H1 (cell line): ENCODE measurements at regions not wholly inside any gene's neighbourhood (a gene's known extent, or its start where the extent isn't known, plus 50 kb on each side); places are given as distances from the start of the nearest gene placed in this dataset.

Source experiments
- CTCF ChIA-PET: fragments of 300-600 bp; sonication (Branson Sonifier 250); formaldehyde crosslinking; loops from one replicate; lab custom pipeline; 2021; ENCODE audit not compliant: partially characterized antibody; lab: Charles Lee
- POLR2A ChIA-PET: fragments of 300-600 bp; sonication (Branson Sonifier 250); formaldehyde crosslinking; loops from one replicate; lab custom pipeline; 2021; ENCODE audit warnings: inconsistent platforms; ENCODE audit not compliant: partially characterized antibody; lab: Charles Lee
- DNase-seq, 2 experiments: peaks; one replicate each; pipeline versions ENCODE4 v3.0.0 to v3.0.0-alpha.2; 2010 to 2022; ENCODE audit warnings: low spot score in 2 of 2, low read depth in 1 of 2, mixed read lengths in 1 of 2
- FAIRE-seq: peaks from 2 replicates; lab custom pipeline; 2011; peaks lifted over from hg19 to GRCh38; lab: Jason Lieb, UNC
- H2AFZ ChIP-seq: 2 replicates; pipeline ENCODE4 v1.8.1; 2012; ENCODE audit warnings: low read length, inconsistent platforms
- H2AK5ac ChIP-seq: 2 replicates; pipeline ENCODE4 v1.6.1; 2013; ENCODE audit warnings: low read depth, low read length
- H2BK120ac ChIP-seq: replicated peaks from 2 replicates; pipeline ENCODE3; 2013; ENCODE audit warnings: low read depth, low read length, inconsistent platforms
- H2BK12ac ChIP-seq: 2 replicates; pipeline ENCODE4 v1.6.1; 2013; ENCODE audit warnings: low read depth, low read length
- H2BK15ac ChIP-seq: 2 replicates; pipeline ENCODE4 v1.6.1; 2013; ENCODE audit warnings: low read length
- H2BK20ac ChIP-seq: 2 replicates; pipeline ENCODE4 v1.6.1; 2013; ENCODE audit warnings: low read length
- H2BK5ac ChIP-seq: 2 replicates; pipeline ENCODE4 v1.6.1; 2013; ENCODE audit warnings: low read depth, low read length
- H3K14ac ChIP-seq: 2 replicates; pipeline ENCODE4 v1.6.1; 2013; ENCODE audit warnings: inconsistent platforms; ENCODE audit not compliant: insufficient read length
- H3K18ac ChIP-seq: 2 replicates; pipeline ENCODE4 v1.6.1; 2013; ENCODE audit warnings: low read length; ENCODE audit errors: extremely low read depth
- H3K23ac ChIP-seq: 2 replicates; pipeline ENCODE4 v1.6.1; 2013; ENCODE audit warnings: inconsistent platforms; ENCODE audit not compliant: insufficient read length
- H3K23me2 ChIP-seq: 2 replicates; pipeline ENCODE4 v1.6.1; 2013; ENCODE audit warnings: low read depth, low read length
- H3K27ac ChIP-seq: 2 replicates; pipeline ENCODE4 v1.6.1; 2011; ENCODE audit warnings: low read depth, low read length, inconsistent platforms
- H3K27me3 ChIP-seq, 4 experiments: replicated peaks in 1 of 4; 1 replicate in 1 of 4; 2 replicates in 3 of 4; pipeline versions ENCODE4 v1.6.1 to v1.8.1; 2011 to 2013; ENCODE audit warnings: low read length in 3 of 4, mild to moderate bottlenecking in 3 of 4, inconsistent platforms in 2 of 4, mixed read lengths in 2 of 4, moderate library complexity in 1 of 4; ENCODE audit not compliant: control insufficient read depth in 3 of 4, insufficient read depth in 3 of 4; ENCODE audit errors: extremely low read depth in 1 of 4
- H3K36me3 ChIP-seq, 4 experiments: 2 replicates each; pipeline versions ENCODE4 v1.6.1 to v1.8.1; 2011 to 2013; ENCODE audit warnings: mild to moderate bottlenecking in 4 of 4, low read length in 3 of 4, moderate library complexity in 2 of 4, control low read depth in 1 of 4, inconsistent platforms in 1 of 4; ENCODE audit not compliant: insufficient read depth in 4 of 4, control insufficient read depth in 2 of 4
- H3K4ac ChIP-seq: replicated peaks from 2 replicates; pipeline ENCODE3; 2013; ENCODE audit warnings: low read length, low read depth, mixed read lengths, inconsistent platforms; ENCODE audit not compliant: insufficient read length
- H3K4me1 ChIP-seq, 4 experiments: replicated peaks in 1 of 4; 1 replicate in 1 of 4; 2 replicates in 3 of 4; pipeline versions ENCODE4 v1.6.1 to v1.8.1; 2011 to 2013; ENCODE audit warnings: low read length in 3 of 4, inconsistent platforms in 2 of 4, mixed read lengths in 1 of 4; ENCODE audit not compliant: insufficient read depth in 4 of 4, control insufficient read depth in 3 of 4
- H3K4me2 ChIP-seq, 2 experiments: 2 replicates each; pipeline versions ENCODE4 v1.6.1 to v1.8.1; 2011 to 2013; ENCODE audit warnings: low read depth in 2 of 2, low read length in 2 of 2, control low read depth in 1 of 2, inconsistent platforms in 1 of 2, mild to moderate bottlenecking in 1 of 2; ENCODE audit not compliant: insufficient read depth in 1 of 2
- H3K4me3 ChIP-seq, 4 experiments: fragments of 200-600, 300-600 bp in 1 of 4; sonication (generic), shearing (Covaris generic), sonication (Bioruptor Twin) in 1 of 4; 2 replicates each; pipeline versions ENCODE4 v1.5.1 to v1.8.1; 2011 to 2016; ENCODE audit warnings: low read length in 4 of 4, low read depth in 3 of 4, control low read depth in 2 of 4, inconsistent platforms in 2 of 4, mild to moderate bottlenecking in 2 of 4, mixed read lengths in 1 of 4, moderate library complexity in 1 of 4; ENCODE audit not compliant: insufficient read depth in 2 of 4; ENCODE audit errors: extremely low read depth in 1 of 4
- H3K56ac ChIP-seq: replicated peaks from 2 replicates; pipeline ENCODE3; 2013; ENCODE audit warnings: low read depth, mild to moderate bottlenecking, mixed read lengths, low read length, inconsistent platforms; ENCODE audit not compliant: insufficient read length
- H3K79me1 ChIP-seq: 2 replicates; pipeline ENCODE4 v1.6.1; 2013; ENCODE audit warnings: low read depth, low read length, control low read depth
- H3K79me2 ChIP-seq, 2 experiments: 2 replicates each; pipeline versions ENCODE4 v1.6.1 to v1.8.1; 2012 to 2013; ENCODE audit warnings: low read length in 2 of 2, mild to moderate bottlenecking in 2 of 2, inconsistent platforms in 1 of 2; ENCODE audit not compliant: insufficient read depth in 2 of 2, control insufficient read depth in 1 of 2
- H3K9ac ChIP-seq, 4 experiments: replicated peaks in 1 of 4; 1 replicate in 1 of 4; 2 replicates in 3 of 4; pipeline versions ENCODE4 v1.6.1 to v1.8.1; 2011 to 2013; ENCODE audit warnings: low read depth in 3 of 4, low read length in 3 of 4, control low read depth in 2 of 4, mild to moderate bottlenecking in 2 of 4, moderate library complexity in 2 of 4, inconsistent platforms in 1 of 4; ENCODE audit errors: extremely low read depth in 1 of 4
- H3K9me3 ChIP-seq, 2 experiments: 2 replicates each; pipeline versions ENCODE4 v1.6.1 to v1.8.1; 2012 to 2013; ENCODE audit warnings: mild to moderate bottlenecking in 2 of 2, moderate library complexity in 2 of 2, control low read depth in 1 of 2, inconsistent platforms in 1 of 2, low read depth in 1 of 2, low read length in 1 of 2, mixed read lengths in 1 of 2; ENCODE audit not compliant: insufficient read depth in 2 of 2
- H4K20me1 ChIP-seq, 2 experiments: replicated peaks in 1 of 2; 2 replicates each; pipeline versions ENCODE3 to v1.8.1; 2011 to 2013; ENCODE audit warnings: inconsistent platforms in 2 of 2, low read length in 2 of 2, mild to moderate bottlenecking in 1 of 2; ENCODE audit not compliant: insufficient read depth in 2 of 2, control insufficient read depth in 1 of 2
- H4K5ac ChIP-seq: 2 replicates; pipeline ENCODE4 v1.6.1; 2013; ENCODE audit warnings: low read length, low read depth, mixed read lengths, inconsistent platforms; ENCODE audit not compliant: insufficient read length
- H4K8ac ChIP-seq: 2 replicates; pipeline ENCODE4 v1.8.0; 2013; ENCODE audit warnings: mild to moderate bottlenecking, moderate library complexity, low read length, inconsistent platforms; ENCODE audit not compliant: insufficient read depth; ENCODE audit errors: extremely low read depth
- H4K91ac ChIP-seq: replicated peaks from 2 replicates; pipeline ENCODE3; 2013; ENCODE audit warnings: low read length, mixed read lengths, inconsistent platforms; ENCODE audit not compliant: insufficient read length
- MAFK ChIP-seq: IDR thresholded peaks from 2 replicates; pipeline ENCODE4 v1.6.1; 2012; ENCODE audit warnings: low read depth, mild to moderate bottlenecking, improper control_type of control experiment, low read length
- SIN3A ChIP-seq, 2 experiments: IDR thresholded peaks in 1 of 2; conservative IDR thresholded peaks in 1 of 2; 2 replicates each; pipeline ENCODE4 v1.6.1; 2011 to 2012; ENCODE audit warnings: low read length in 2 of 2, improper control_type of control experiment in 1 of 2, low read depth in 1 of 2, mild to moderate bottlenecking in 1 of 2
- TCF12 ChIP-seq: IDR thresholded peaks from 2 replicates; pipeline ENCODE4 v1.6.1; 2011; ENCODE audit warnings: low read depth, mild to moderate bottlenecking, low read length
- USF2 ChIP-seq: IDR thresholded peaks from 2 replicates; pipeline ENCODE4 v1.6.1; 2011; ENCODE audit warnings: low read length, improper control_type of control experiment
- WGBS, 2 experiments: shearing (Covaris generic) in 1 of 2; methylation state at CpG; one replicate each; pipeline versions ENCODE4 v1.1.6 to v1.1.7; 2013 to 2015; ENCODE audit warnings: low lambda C conversion rate in 2 of 2, mixed read lengths in 2 of 2, inconsistent platforms in 1 of 2, low coverage in 1 of 2, missing lambda C conversion rate in 1 of 2; ENCODE audit not compliant: insufficient replicate concordance in 2 of 2, insufficient coverage in 1 of 2, insufficient read length in 1 of 2; ENCODE audit errors: extremely low coverage in 1 of 2, missing lambda C conversion rate in 1 of 2; 5-methylcytosine and 5-hydroxymethylcytosine counted together

- Histone ChIP-seq H3K14ac (no peak overlapping the region), H3K79me2 (no peaks in the 10 kb centered on the region), H3K4me3 (no peak overlapping the region), H3K18ac (no peak overlapping the region), H3K9ac (no peak overlapping the region), H4K8ac (no peak overlapping the region), H3K4ac (no peak overlapping the region), H3K79me1 (no peaks in the 10 kb centered on the region), H3K27ac (no peak overlapping the region), H3K56ac (no peak overlapping the region), H2BK15ac (no peak overlapping the region), H3K23ac (no peak overlapping the region), H4K20me1 (no peaks in the 10 kb centered on the region), H2BK12ac (no peak overlapping the region), H3K23me2 (no peaks in the 10 kb centered on the region; the same call in 1 of the 2 replicates), H2BK120ac (no peak overlapping the region), H3K4me1 (peaks cover 0 to 5% (median 0%) of the 10 kb centered on the region in 4 experiments; a peak in 1 of 7 replicates), H3K27me3 (no peaks in the 10 kb centered on the region), H2BK5ac (no peak overlapping the region), H4K91ac (no peak overlapping the region), H2AK5ac (no peak overlapping the region), H3K36me3 (no peaks in the 10 kb centered on the region), H2BK20ac (no peak overlapping the region), H3K4me2 (no peak overlapping the region), H3K9me3 (no peaks in the 10 kb centered on the region), H2AFZ (no peak overlapping the region), H4K5ac (no peak overlapping the region)
- POLR2A ChIA-PET, result no interaction called here
- TF ChIP-seq MAFK (no peak), SIN3A (conservative IDR thresholded peaks at IDR 0.05 in 1 of 2, IDR thresholded peaks at IDR 0.05 in 1 of 2; ENCODE audit: low read depth in 1 of 2, low read length in 2 of 2) (no peak), USF2 (no peak), TCF12 (no peak)
- DNase-seq (no peak), FAIRE-seq (no peak)
- CTCF ChIA-PET, result interaction anchor here (1.1 to 1.8 kb wide), 3 partner anchors 11 to 78 kb away, joined by 3 to 5 read pairs (median 4); no protein-coding TSS in a partner anchor
- 88% methylated on average over 2 of the region's 2 CpGs; no CpG with 5 or more reads in 1 of the 2 experiments for WGBS, 2 experiments
Measured at GRCh38 chr7:131769241-131769640, 212.8 kb upstream of the PODXL start.
